Stimulated activated CD8-positive, alpha-beta memory T cell treated with anti-CD3 and anti-CD28 coated beads, Interleukin-7, amount 100 ng/mL, for 48 hours (primary cell): ENCODE measurements at regions not wholly inside any gene's neighbourhood (a gene's known extent, or its start where the extent isn't known, plus 50 kb on each side); places are given as distances from the start of the nearest gene placed in this dataset.

ENCODE experiments used
- DNase-seq, 2 donors: peaks; one replicate each; pipeline ENCODE4 v3.0.0-alpha.2; 2020; ENCODE audit warnings: low read depth in 1 of 2; ENCODE audit errors: extremely low read depth in 1 of 2

DNA sequence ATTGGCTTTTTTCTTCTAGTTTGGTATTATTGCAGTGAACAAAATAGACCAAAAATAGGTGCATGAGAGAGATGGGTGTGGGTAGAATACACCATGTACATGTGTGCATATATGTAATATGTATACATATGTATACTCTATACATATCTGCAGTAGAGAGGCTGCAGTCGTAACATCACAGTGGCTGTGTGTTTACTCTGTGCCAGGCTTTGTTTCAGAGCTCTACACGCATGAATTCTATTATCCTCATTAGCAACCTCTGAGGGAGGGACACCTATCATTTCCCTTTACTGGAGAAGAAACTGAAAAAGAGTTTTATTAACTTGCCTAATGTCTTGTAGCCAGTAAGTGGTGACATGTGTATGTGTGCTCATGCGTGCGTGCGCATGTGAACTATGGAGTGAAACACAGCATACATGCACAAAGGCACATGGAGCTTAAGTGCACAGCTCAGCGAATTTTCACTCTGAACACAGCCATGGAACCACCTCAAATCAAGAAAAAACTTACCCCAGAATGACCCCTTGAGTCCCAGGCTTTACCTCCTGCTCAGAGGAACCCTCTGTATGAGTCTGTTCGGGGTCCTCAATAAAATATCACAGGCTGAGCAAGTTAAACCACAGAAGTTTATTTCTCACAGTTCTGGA lies 452.5 kb downstream of the CDH26 start:
- DNase-seq, result no peak

DNA sequence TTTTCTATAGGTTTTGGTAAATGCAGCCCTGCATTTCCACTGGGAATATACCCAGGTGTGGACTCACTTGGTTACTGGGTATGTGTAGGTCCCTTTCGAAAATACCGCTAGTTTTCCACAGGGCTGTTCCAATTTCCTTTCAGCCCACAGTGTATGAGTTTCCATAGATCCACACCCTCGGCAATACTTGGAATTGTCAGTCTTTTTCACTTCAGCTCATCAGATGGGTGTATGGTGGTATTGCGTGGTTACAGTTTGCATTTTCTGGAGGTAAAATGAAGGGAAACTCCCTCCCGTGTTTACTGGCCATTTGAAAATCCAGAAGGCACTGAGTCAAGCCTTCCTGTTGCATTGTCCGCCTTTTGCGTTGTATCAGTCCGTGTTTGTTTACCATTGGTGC lies 453.6 kb downstream of the CDH26 start:
- DNase-seq, result no peak

DNA sequence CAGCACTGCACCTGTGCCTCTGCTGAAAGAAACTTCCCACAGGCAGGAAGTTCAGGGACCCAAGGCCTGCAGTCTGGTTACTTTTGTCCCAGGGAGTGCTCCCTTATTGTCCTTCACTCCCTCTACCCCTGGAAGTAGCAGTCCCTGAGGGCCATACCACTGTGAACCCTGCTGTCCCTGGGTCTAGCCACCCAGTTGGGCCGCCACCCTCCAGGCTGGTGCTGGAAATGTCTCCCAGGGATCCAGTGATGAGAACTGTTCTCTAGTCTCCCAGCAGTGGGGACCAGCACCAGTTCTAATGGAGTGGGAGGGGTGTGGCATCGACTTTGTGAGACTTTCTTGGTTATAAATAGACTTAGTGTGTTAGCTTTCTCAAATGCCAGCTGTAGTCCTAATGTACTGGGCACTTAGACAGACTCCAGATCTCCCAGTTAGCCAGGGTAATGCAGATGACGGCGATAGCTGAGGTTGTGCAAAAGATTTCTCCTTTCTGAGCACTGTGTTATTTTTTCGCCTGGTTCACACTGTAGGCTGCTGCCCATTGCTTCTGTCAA lies 462.5 kb downstream of the CDH26 start:
- no peak for DNase-seq

DNA sequence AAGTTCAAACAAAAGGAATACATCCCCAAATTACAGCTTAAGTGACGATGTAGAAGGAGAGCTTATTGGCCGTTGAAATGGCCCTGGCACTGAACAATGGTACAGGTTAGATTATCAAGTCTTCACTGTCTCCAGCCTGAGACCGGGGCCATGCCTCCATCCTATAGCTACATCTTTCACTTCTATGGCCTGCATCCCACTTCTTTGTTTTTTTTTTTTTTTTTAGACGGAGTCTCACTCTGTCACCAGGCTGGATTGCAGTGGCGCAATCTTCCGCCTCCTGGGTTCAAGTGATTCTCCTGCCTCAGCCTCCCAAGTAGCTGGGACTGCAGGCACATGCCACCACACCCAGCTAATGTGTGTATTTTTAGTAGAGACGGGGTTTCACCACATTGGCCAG lies 464.6 kb downstream of the CDH26 start:
- no peak for DNase-seq

DNA sequence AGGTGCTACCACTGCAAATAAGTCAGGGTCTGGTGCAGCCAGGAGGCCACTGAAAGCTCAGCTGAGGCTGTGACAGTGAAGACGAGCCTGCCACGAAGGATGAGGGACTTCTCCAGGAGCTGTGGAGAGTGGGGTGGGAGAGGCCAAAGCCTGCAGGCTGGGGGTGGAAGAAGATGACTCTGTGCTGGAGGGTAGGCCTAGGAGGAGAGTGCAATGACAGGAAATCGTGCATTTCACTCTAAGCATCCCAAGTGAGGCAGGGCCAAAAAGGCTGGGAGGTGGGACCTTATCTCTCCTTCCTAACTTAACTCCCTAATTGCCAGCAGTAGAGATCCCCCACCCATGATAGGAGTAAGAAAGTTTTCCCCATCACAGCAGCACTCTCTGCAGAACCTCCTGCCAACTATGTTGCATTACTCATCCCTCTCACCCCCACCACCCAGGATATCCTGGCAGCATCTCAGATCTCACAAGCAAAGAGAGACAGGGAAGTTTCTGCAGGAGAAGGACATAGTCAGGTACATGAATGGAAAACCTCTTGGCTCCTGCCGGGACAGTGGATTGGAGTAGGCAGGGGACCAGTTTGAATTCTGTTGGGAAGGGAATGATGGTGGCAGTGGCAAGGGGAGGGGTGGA lies 466.2 kb downstream of the CDH26 start:
- DNase-seq, result no peak

DNA sequence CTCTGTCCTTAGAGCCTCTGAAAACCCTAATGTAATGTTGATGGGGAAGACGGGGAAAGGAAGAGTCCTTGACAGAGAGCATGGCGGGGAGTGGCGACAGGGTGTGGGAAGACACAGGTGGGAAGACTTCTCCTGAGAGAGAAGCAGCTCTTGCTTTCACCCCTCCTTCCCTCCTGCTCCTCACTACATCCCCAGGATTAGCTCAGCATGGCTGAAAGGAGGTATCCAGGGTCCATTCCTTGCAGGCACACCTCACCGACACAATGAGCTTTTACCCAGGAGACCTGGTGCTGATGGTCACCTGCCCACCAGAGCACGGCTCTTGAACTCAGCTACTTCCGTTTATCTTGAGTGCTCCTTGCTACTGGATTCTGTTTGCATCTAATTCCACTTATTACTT lies 469.3 kb downstream of the CDH26 start:
- DNase-seq, result no peak

DNA sequence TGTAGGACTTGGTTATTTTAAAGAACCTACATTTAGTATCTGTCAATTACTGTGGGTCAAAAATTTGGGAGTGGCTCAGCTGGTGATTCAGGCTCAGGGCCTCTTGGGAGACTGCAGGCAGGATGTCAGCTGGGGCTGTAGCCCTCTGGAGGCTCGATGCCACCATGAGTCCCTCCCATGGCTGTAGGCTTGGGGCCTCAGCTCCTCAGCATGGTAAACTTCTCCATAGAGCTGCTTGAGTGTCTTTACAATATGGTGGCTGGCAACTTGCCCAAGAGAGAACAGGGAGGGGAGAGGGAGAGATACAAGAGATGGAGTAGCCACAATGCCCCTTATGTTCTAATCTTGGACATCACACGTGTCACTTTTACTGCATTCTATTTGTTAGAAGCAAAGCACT lies 470.4 kb downstream of the CDH26 start:
- no peak for DNase-seq

DNA sequence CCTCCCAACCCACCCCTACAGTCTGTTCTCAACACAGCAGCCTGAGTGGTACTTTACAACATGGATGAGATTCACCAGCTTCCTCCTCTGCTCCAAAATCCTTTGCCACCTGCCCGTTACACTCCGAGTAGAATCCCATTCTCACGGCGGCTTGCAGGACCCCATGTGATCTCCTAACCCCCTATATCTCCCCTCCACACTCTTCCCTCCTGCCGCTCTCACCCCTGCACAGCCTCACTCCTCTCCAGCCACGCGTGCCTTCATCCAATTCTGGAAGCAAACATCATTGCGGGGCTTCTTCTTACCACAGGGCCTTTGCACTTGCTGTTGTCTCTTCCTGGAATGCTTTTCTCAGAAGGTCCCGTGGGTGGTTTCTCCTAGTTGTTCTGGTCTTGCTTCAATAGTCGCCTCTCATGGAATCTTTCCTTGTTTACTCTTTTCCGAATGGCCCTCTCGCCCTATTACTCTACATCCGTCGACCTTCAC lies 472.3 kb downstream of the CDH26 start:
- no peak for DNase-seq

DNA sequence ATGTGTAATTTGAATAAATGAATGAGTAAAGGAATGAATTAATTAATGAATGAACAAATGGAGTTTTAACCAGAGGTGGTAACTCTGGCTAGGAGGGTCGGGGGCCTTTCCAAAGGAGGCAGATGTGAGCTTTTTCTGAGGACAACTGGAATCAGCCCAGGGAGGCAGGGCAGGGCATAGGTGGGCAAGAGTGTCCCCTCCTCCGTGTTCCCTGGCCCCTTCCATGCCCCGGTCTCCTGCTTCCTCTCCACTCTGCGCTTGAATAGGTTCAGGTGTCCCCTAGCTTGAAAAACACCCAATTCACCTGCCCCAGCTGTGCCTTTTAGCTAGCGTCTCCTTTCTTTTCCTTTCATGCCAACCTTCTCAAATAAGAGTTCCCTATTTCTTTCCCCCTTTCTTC lies 473.1 kb downstream of the CDH26 start:
- no peak for DNase-seq

DNA sequence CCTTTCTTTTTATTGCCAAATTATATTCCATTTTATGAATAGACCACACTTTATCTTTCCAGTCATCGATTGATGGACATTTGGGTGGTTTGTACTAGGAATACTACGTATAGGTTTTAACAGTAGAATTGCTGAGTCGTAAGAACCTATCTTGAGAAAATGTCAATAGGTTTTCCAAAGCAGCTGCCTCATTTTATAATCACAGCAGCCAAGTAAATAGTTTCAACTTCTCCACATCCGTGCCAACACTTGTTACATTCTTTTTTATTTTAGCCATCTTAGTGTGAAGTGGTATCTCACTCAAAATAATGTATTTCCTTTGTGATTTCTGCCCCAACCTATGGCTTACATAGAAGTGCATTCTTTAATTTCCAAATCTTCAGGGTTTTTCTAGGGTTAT lies 479.2 kb downstream of the CDH26 start:
- no peak for DNase-seq

DNA sequence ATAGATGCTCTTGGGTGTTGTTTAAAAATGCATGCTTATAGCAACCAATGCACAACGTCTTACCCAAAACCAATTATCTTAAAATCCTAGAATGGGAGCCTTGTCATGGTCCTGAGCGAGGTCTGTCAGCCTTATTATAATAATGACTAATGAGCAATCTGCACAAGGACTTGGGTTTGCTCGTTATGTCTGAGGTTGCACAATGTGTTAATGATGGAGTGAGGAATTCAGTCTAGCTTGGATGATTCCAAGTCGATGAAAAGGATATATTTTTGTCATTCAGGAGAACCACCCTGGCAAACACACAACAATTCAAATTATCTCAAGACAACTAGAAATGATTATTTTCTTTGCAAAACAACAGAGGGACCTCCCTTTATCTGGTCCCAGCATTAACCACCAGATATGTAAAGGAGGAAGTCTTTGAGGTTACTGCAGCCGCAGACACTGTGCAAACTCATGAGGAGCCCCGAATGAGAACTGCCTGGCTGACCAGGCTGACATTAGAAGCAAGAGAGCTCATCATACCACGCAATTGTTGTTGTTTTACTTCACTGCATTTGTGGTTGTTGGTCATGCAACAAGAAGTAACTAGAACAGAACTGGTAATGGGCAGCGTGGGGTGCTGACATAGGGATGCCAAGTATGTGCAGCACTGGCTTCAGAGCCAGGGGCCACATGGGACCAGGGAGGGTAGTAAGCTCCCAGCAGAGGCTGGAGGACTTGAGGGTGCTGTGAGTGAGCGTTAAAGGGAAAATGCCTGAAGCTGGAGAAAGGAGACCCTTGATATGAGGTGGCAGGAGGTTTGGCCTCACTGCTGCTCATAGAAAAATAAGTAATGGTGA lies 488.3 kb downstream of the CDH26 start:
- DNase-seq, result no peak

DNA sequence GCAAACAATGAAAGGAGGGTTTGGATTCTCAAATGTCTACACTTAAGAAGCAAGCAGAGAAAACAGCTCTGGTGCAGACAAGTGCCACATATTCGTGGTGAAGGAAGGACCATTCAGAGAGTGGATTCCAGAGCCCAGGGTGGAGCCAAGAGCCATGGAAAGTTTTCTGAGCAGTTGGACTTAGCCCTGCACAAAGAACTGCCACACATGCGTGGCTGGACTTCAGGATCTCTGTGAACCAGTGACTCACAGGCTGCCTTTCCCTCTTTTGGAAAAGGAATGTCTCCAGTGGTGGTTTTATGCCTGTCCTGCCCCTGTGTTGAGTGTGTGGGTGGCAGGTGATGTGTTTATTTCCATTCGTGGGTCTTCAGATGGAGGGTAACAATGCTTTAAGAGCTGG lies 489.5 kb downstream of the CDH26 start:
- DNase-seq, result no peak

DNA sequence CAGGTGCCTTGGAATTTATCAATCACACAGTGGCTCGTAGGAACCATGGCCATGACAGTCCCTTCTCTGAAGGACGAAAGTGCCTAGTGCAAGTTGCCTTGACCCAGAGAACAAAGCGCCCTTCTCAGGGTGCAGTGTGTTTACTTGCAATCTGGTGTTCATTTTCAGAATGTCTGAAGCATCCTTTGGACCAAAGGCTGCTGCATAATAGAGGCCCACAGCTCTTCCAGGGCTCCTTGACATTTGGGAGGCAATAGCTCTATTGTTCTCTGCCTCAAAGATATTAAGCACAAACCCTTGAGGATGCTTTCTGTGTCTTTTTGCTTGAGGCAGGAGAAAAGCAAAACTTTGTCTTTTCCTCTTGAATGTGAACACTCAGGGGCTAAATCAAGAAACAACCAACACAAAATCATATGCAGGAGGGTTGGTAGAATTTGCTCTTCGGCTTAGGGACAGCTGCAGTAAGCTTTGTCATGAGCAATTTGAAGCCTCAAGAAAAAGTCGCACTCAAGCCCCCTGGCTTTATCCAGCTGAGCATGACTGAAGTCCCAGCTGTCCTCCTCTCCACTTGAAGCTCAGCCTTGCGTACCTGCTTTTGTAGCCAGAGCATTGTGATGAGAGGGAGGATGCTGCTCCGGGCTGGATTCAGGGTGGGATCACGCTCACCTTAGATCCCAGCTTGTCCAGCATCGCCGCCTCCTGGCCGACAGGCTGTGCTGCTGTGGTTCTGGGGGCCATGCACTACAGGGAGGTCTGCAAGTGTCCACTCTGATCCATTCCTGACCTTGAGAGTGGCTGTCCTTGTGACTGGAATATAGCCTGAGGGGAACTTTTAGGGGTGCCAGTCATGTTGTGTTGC lies 495.4 kb downstream of the CDH26 start:
- DNase-seq, result no peak

DNA sequence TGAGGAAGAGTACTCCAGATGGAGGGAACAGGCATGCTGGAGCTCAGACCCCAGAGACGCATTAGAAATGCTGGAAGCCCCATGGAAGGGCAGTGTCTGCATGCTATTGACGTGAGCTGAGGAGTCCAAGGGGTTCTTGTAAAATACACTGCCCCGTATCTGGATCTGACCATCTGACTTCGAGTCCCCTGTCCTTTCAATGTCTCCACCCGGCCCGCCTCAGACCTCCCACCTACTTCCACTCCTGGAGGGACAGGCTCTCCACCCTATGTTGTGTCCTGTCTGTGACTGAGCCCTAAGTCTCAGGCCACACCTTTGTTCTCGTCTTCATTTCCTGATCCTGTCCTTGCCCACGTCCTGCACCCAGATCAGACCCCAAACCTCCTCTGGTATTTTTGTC lies 496.3 kb downstream of the CDH26 start:
- DNase-seq, result no peak

DNA sequence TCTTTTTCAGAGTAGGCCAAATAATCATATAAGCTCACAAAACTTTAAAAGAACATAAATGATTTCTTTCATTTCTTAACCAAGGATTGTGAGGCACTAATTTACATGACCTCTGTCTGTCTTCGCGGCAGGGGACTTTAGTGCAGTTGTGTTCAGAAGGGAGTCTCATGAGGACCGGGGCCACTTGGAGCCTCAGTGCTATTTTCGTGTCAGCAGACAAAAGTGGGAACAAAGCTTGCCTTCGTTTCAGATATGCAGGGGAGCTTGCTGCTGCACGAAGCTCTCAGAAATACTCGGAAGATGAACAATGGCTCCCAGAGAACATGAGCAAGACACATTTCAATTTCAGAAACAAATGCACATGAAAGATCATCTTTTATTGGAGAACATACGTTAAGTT lies 497.0 kb downstream of the CDH26 start:
- DNase-seq, result no peak

DNA sequence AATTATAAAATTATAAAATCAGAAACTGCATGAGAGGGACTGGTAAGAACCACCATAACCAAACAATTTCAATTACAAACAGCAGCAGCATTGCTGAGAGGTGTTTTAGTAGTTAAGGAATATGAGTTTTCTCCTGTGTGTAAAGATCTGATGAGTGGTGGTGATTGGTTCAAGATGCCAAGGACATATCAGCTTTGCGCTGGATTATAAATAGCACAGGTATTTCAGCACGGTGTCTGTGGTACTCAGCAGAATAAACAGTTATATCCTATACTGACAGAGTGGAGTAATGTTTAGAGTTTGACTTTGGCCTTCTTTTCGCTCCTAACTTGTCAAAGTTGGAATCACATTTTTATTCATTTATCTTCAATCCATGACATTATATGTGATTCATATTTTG lies 501.0 kb downstream of the CDH26 start:
- DNase-seq, result no peak

DNA sequence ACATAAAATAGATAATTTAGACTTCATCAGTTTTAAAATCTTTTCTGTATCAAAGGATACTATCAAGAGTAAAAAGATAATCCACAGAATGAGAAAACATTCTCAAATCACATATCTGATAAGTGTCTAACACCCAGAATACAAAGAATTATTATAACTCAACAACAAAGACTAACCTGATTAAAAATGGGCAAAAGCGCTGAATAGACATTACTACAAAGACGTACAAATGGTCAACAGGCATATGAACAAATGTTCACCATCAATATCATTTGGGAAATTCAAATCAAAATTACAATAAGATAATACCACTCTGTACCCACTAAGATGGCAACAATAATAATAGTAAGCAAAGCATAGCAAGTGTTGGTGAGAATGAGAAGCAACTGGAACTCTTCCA lies 503.8 kb downstream of the CDH26 start:
- no peak for DNase-seq

DNA sequence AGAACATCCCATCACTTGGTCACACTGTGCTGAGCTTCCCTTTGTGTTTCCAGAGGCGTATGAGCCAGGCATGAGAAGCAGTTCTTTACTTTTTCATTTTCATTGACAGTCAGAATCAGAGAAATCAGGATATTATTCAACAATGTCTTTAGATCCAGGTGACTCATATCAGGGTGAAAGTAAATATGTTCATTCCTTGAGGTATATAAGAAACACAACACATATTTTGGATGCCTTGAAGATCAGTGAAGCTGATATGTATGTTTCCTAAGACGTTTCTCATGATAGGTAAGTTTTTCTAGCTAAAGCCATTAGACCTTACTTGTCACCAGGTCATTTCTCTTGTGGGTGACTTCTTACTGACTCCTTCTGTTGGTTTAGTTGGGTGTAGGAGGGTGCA lies 505.6 kb downstream of the CDH26 start:
- DNase-seq, result no peak

DNA sequence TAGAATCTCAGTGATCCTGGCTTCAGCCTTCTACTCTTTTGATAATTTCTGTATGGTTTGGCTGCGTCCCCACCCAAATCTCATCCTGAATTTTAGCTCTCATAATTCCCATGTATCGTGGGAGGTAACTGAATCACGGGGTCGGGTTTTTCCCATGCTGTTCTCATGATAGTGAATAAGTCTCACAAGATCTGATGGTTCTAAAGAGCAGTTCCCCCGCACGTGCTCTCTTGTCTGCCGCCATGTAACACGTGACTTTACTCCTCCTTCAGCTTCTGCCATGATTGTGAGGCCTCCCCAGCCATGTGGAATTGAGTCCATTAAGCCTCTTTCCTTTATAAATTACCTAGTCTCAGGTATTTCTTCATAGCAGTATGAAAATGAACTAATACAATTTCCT lies 507.2 kb downstream of the CDH26 start:
- no peak for DNase-seq

DNA sequence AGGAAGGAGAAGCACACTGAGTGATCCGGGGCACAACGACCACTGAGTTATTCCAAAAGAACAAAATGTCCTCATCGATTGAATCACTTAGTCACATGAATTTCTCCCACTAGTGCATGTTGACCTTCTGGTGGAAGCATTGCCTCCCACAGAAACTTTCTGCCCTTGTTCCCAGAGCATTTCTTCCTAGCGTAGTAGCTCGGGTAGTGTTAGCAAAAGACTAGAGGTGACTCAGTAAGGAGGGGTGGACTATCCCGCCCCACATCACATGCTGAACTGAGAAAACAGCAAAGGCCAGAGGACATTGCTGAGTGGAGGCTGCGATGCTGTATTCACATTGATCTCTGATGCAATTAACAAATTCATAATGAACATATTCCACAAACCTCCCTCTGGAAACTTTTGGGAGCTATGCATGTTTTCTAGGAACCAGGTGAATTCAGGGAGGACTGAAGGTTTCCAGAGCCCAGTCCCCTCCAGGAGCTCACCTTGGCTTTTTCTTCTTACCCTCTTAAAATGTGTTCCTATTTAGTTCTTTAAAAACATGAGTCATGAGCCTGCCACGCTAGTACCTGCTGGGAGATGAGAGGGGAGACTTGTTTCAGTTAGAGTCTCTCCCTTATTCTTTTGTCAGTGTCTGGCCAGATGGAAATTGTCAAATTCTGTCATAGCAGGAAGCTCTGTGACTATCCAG lies 507.9 kb downstream of the CDH26 start:
- no peak for DNase-seq
